HFF-Myc (cell line): ENCODE measurements at regions not wholly inside any gene's neighbourhood (a gene's known extent, or its start where the extent isn't known, plus 50 kb on each side); places are given as distances from the start of the nearest gene placed in this dataset.

Experiments
- DNase-seq: peaks from one replicate; pipeline ENCODE4 v3.0.0-alpha.2; 2011; ENCODE audit warnings: low read depth; ENCODE audit errors: extremely low read depth
- H3K4me3 ChIP-seq: replicated peaks from 2 replicates; pipeline ENCODE4 v1.5.1; 2011; ENCODE audit warnings: low read depth, mild to moderate bottlenecking, control low read depth, low read length
- TF ChIP-seq, protein P1 (sequence below): IDR thresholded peaks from 2 replicates; pipeline ENCODE4 v1.5.1; 2012; ENCODE audit warnings: mild to moderate bottlenecking, low read depth, low read length, control low read depth; ENCODE audit errors: missing control alignments

DNA sequence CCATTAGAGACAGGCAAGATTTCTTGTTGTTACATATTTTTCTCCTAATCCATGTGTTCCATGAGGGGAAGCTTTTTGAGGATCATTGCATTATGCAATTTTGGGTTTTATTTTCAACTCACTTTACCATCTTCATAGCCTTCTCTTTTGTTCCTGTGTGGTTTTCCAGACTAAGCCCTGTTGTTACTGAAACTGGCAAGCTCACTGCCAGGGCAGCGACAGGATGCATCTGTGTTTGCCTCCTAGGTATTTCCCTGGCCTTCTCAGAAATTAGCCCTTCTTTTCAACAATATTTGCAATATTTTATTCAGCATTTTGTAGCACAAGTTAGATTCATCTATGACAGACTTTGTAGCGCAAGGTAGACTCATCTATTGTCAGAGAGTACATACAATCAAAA, 134.2 kb upstream of the CYYR1 start:
- DNase-seq: no peak
- TF ChIP-seq, protein P1, sequence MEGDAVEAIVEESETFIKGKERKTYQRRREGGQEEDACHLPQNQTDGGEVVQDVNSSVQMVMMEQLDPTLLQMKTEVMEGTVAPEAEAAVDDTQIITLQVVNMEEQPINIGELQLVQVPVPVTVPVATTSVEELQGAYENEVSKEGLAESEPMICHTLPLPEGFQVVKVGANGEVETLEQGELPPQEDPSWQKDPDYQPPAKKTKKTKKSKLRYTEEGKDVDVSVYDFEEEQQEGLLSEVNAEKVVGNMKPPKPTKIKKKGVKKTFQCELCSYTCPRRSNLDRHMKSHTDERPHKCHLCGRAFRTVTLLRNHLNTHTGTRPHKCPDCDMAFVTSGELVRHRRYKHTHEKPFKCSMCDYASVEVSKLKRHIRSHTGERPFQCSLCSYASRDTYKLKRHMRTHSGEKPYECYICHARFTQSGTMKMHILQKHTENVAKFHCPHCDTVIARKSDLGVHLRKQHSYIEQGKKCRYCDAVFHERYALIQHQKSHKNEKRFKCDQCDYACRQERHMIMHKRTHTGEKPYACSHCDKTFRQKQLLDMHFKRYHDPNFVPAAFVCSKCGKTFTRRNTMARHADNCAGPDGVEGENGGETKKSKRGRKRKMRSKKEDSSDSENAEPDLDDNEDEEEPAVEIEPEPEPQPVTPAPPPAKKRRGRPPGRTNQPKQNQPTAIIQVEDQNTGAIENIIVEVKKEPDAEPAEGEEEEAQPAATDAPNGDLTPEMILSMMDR: no peak
- H3K4me3 ChIP-seq: no peak overlapping the region

DNA sequence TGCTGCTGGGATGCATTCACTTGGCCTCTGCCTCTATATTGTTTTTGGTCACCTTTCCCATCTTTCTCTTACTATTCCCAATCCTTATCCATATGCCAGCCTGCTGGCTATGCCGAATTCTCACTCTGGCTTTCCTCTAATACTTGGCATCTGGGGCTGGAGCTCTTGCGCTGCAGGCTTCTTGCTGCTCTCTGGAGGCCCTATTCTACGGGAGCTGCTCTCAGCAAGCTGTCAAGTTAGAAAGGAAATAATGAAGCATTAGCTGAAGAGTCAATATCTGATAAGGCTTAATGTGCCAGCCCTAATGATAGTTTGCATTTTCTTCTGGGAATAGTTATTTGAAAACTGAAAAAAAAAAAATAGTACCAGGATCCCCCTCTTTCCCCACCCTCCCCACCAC, 125.3 kb upstream of the CYYR1 start:
- H3K4me3 ChIP-seq: no peak overlapping the region
- TF ChIP-seq, protein P1: no peak
- no peak for DNase-seq

DNA sequence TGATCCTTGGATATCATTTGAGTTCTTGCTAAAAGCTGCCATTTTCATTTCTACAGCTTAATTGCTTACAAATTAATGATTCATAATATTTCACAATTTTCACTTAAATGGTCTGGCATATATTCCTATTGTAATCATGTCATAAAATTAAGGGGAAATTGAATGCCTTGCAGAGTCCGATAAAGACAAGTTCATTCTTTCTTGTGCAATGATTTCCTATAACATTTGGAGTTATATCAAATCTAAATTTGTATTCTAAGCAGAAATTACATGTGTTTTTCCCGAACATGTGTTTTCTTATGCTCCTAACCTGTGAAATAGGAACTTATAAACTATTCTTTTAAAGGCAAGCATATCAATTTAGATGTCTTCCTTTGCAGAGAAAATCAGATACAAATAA, 118.3 kb upstream of the CYYR1 start:
- H3K4me3 ChIP-seq: no peak overlapping the region
- DNase-seq: no peak

DNA sequence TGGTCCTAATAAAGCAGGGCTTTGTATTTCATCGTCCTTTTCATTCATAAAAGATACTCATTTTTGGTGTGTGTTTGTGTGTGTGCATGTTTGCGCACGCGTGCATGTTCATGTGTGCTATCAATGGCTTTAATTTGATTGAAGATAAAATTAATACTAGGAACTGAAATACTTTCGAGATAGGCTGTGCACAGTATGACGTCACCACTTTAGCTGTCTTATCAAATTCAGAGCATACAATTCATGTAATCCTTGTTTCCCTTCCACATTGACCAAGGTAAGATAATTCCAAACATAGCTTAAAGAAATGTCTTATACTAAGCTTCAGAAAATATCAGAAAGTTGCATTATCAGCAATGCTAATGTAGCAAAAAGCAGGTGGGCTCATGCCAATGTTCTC, 113.6 kb upstream of the CYYR1 start:
- H3K4me3 ChIP-seq: no peak overlapping the region
- no peak for DNase-seq
- TF ChIP-seq, protein P1: no peak

More for the DNA sequence above, 118.3 kb upstream of the CYYR1 start:
- TF ChIP-seq, protein P1: no peak

GRCh38 chr21:26686278-26686677, 113.2 kb upstream of the CYYR1 start:
- peak; percentile 4 for DNase-seq
- no peak overlapping the region for H3K4me3 ChIP-seq
- TF ChIP-seq, protein P1: no peak

DNA sequence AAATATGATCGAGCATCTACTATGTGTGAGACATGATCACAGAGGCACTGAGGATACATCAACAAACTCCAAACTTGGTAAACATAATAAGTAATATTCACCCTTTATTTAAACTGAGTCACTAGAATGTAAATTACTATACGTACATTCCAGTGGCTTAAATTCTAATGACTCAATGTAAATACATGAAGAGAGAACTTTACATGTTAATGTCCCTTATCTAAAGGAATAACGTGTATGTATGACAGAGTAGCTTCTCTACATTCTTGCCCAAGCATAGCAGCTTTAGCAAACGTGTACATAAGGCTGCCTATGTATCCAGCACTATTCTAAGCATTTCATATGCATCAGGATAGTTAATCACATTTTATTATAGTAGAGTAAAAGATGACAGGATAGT, 111.8 kb upstream of the CYYR1 start:
- TF ChIP-seq, protein P1: no peak
- no peak overlapping the region for H3K4me3 ChIP-seq
- no peak for DNase-seq

DNA sequence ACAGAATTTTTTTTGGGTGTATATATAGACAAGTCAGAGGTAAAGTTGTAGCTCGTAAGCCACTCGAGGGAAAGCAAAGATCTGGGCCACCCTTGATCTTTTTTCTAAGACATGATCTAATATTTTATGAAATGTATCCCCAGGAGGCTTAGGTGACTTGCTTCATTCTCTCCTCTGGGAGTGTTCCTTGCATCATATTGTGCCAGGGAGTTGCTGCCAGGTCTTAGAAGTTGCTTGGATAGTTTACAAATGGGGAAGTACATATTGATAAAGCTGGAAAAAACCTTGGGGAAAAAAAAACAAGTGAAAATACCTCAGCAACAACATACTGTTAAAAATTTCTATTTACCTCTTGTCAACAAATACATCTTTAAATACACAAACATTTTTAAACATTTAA, 110.9 kb upstream of the CYYR1 start:
- no peak overlapping the region for H3K4me3 ChIP-seq
- TF ChIP-seq, protein P1: no peak
- DNase-seq: no peak
